ENCODE measurements at regions not wholly inside any gene's neighbourhood (a gene's known extent, or its start where the extent isn't known, plus 50 kb on each side); places are given as distances from the start of the nearest gene placed in this dataset.
A peak's percentile ranks its signal among the peaks of the same experiment; 100 is the strongest.

GRCh38 chr11:70886256-70886655, 366.1 kb downstream of the SHANK2 start:
- TF ChIP-seq CTCF (IDR thresholded peaks at IDR 0.05; ENCODE audit: poor library complexity, severe bottlenecking), result no peak
- Histone ChIP-seq H3K27ac (ENCODE audit: poor library complexity, severe bottlenecking) (no peak overlapping the region), H3K27me3 (ENCODE audit: insufficient read depth, poor library complexity, severe bottlenecking) (no peaks in the 10 kb centered on the region), H3K4me1 (ENCODE audit: insufficient read depth, poor library complexity, severe bottlenecking) (no peaks in the 10 kb centered on the region), H3K36me3 (ENCODE audit: low read depth) (no peaks in the 10 kb centered on the region), H3K9me3 (ENCODE audit: severe bottlenecking) (no peaks in the 10 kb centered on the region), H3K4me3 (ENCODE audit: severe bottlenecking) (no peak overlapping the region)
- no peak for ATAC-seq (ENCODE audit: low read depth)
- no peak for DNase-seq (ENCODE audit: low spot score)

GRCh38 chr11:70886676-70887541, 365.5 kb downstream of the SHANK2 start:
- no peaks in the 10 kb centered on the region for H3K36me3 ChIP-seq (ENCODE audit: low read depth)
- no peaks in the 10 kb centered on the region for H3K27me3 ChIP-seq (ENCODE audit: insufficient read depth, poor library complexity, severe bottlenecking)
- no peaks in the 10 kb centered on the region for H3K4me1 ChIP-seq (ENCODE audit: insufficient read depth, poor library complexity, severe bottlenecking)
- no peak overlapping the region for H3K4me3 ChIP-seq (ENCODE audit: severe bottlenecking)
- H3K9me3 ChIP-seq (ENCODE audit: severe bottlenecking), result no peaks in the 10 kb centered on the region
- no peak overlapping the region for H3K27ac ChIP-seq (ENCODE audit: poor library complexity, severe bottlenecking)
- ATAC-seq (ENCODE audit: low read depth) (no peak), DNase-seq (ENCODE audit: low spot score) (no peak)
- TF ChIP-seq CTCF (IDR thresholded peaks at IDR 0.05; ENCODE audit: poor library complexity, severe bottlenecking), result no peak

- no peak overlapping the region for H3K27ac ChIP-seq (ENCODE audit: poor library complexity, severe bottlenecking)
- no peaks in the 10 kb centered on the region for H3K9me3 ChIP-seq (ENCODE audit: severe bottlenecking)
- TF ChIP-seq CTCF (IDR thresholded peaks at IDR 0.05; ENCODE audit: poor library complexity, severe bottlenecking), result no peak
- ATAC-seq (ENCODE audit: low read depth) (no peak), DNase-seq (ENCODE audit: low spot score) (no peak)
- H3K4me1 ChIP-seq (ENCODE audit: insufficient read depth, poor library complexity, severe bottlenecking), result no peaks in the 10 kb centered on the region
- no peak overlapping the region for H3K4me3 ChIP-seq (ENCODE audit: severe bottlenecking)
- no peaks in the 10 kb centered on the region for H3K36me3 ChIP-seq (ENCODE audit: low read depth)
- no peaks in the 10 kb centered on the region for H3K27me3 ChIP-seq (ENCODE audit: insufficient read depth, poor library complexity, severe bottlenecking)
Observed at GRCh38 chr11:70887542-70887827, 364.9 kb downstream of the SHANK2 start.

GRCh38 chr11:70888061-70888460, 364.3 kb downstream of the SHANK2 start:
- Histone ChIP-seq H3K9me3 (ENCODE audit: severe bottlenecking) (no peaks in the 10 kb centered on the region), H3K36me3 (ENCODE audit: low read depth) (no peaks in the 10 kb centered on the region), H3K27me3 (ENCODE audit: insufficient read depth, poor library complexity, severe bottlenecking) (no peaks in the 10 kb centered on the region), H3K27ac (ENCODE audit: poor library complexity, severe bottlenecking) (no peak overlapping the region), H3K4me1 (ENCODE audit: insufficient read depth, poor library complexity, severe bottlenecking) (no peaks in the 10 kb centered on the region), H3K4me3 (ENCODE audit: severe bottlenecking) (no peak overlapping the region)
- ATAC-seq (ENCODE audit: low read depth) (no peak), DNase-seq (ENCODE audit: low spot score) (peak; percentile 13)
- TF ChIP-seq CTCF (IDR thresholded peaks at IDR 0.05; ENCODE audit: poor library complexity, severe bottlenecking), result no peak

GRCh38 chr11:70889411-70889810, 363.0 kb downstream of the SHANK2 start:
- DNase-seq (ENCODE audit: low spot score), result peak; percentile 27
- ATAC-seq (ENCODE audit: low read depth), result no peak
- Histone ChIP-seq H3K36me3 (ENCODE audit: low read depth) (no peaks in the 10 kb centered on the region), H3K27me3 (ENCODE audit: insufficient read depth, poor library complexity, severe bottlenecking) (no peaks in the 10 kb centered on the region), H3K4me1 (ENCODE audit: insufficient read depth, poor library complexity, severe bottlenecking) (no peaks in the 10 kb centered on the region), H3K27ac (ENCODE audit: poor library complexity, severe bottlenecking) (no peak overlapping the region), H3K9me3 (ENCODE audit: severe bottlenecking) (no peaks in the 10 kb centered on the region), H3K4me3 (ENCODE audit: severe bottlenecking) (no peak overlapping the region)
- TF ChIP-seq CTCF (IDR thresholded peaks at IDR 0.05; ENCODE audit: poor library complexity, severe bottlenecking), result no peak

Data from RWPE2 (cell line).